BJ (cell line): ENCODE measurements at regions not wholly inside any gene's neighbourhood (a gene's known extent, or its start where the extent isn't known, plus 50 kb on each side); places are given as distances from the start of the nearest gene placed in this dataset.

Experiments used
- CTCF ChIA-PET: fragments of 350-600 bp; formaldehyde crosslinking; extraction: SDS; loops from one replicate; lab custom pipeline; 2021; ENCODE audit warnings: antibody characterized with exemption, inconsistent platforms; lab: Yijun Ruan, JAX
- POLR2A ChIA-PET: fragments of 300-600 bp; sonication (Branson Sonifier 250); formaldehyde crosslinking; extraction: SDS; loops from one replicate; lab custom pipeline; 2021; ENCODE audit warnings: antibody characterized with exemption; lab: Charles Lee
- DNase-seq: peaks from one replicate; pipeline ENCODE4 v3.0.0-alpha.2; 2011; ENCODE audit warnings: low read depth
- H3K27me3 ChIP-seq: 2 replicates; pipeline ENCODE4 v1.6.0; 2011; ENCODE audit warnings: low read length; ENCODE audit not compliant: control insufficient read depth, insufficient read depth
- H3K36me3 ChIP-seq: 2 replicates; pipeline ENCODE4 v1.5.1; 2011; ENCODE audit warnings: low read length; ENCODE audit not compliant: control insufficient read depth, insufficient read depth
- H3K4me3 ChIP-seq: 2 replicates; pipeline ENCODE4 v1.5.1; 2011; ENCODE audit warnings: low read depth, mild to moderate bottlenecking, control low read depth, low read length
- CTCF ChIP-seq: IDR thresholded peaks from 2 replicates; pipeline ENCODE4 v1.5.1; 2011; ENCODE audit warnings: low read depth, mild to moderate bottlenecking, control low read depth, inconsistent platforms, low read length, moderate library complexity; ENCODE audit not compliant: insufficient read depth

DNA sequence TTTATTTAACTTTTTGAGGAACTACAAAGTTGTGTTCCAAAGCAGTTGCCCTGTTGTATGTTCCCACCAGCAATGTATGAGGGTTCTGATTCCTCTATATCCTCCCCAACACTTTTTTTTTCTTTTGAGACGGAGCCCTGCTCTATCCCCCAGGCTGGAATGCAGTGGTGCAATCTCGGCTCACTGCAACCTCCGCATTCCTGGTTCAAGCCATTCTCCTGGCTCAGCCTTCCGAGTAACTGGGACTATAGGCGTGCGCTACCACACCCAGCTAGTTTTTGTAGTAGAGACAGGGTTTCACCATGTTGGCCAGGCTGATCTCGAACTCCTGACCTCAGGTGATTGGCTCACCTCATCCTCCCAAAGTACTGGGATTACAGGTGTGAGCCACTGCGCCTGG, 60.4 kb upstream of the ENAH start:
- POLR2A ChIA-PET, result no interaction called here
- Histone ChIP-seq H3K4me3 (no peak overlapping the region), H3K27me3 (peaks cover under 1% of the 10 kb centered on the region; the same call in 1 of the 2 replicates), H3K36me3 (no peaks in the 10 kb centered on the region)
- TF ChIP-seq CTCF, result no peak
- CTCF ChIA-PET, result no interaction called here
- DNase-seq, result no peak

- no peaks in the 10 kb centered on the region; the same call in 1 of the 2 replicates for H3K27me3 ChIP-seq
- CTCF ChIA-PET, result no interaction called here
- DNase-seq, result no peak
- no peak for TF ChIP-seq CTCF
- no peaks in the 10 kb centered on the region for H3K36me3 ChIP-seq
- no peak overlapping the region for H3K4me3 ChIP-seq
- POLR2A ChIA-PET, result no interaction called here
These were observed 56.7 kb upstream of the SRP9 start for GRCh38 chr1:225720937-225721336.

- DNase-seq, result no peak
- ChIA-PET CTCF (interaction anchor here (1.4 kb wide), 1 partner anchor 250 kb away, joined by 5 read pairs; no protein-coding TSS in a partner anchor), POLR2A (no interaction called here)
- TF ChIP-seq CTCF, result no peak
- H3K36me3 ChIP-seq, result no peaks in the 10 kb centered on the region
- H3K27me3 ChIP-seq, result no peaks in the 10 kb centered on the region; the same call in 1 of the 2 replicates
- H3K4me3 ChIP-seq, result no peak overlapping the region
These were observed 53.4 kb upstream of the SRP9 start for GRCh38 chr1:225724251-225724650.
